ENCODE measurements at regions not wholly inside any gene's neighbourhood (a gene's known extent, or its start where the extent isn't known, plus 50 kb on each side); places are given as distances from the start of the nearest gene placed in this dataset.

- Histone ChIP-seq H3K4me3 (ENCODE audit: low read length) (no peak overlapping the region), H2AFZ (ENCODE audit: low read depth, low read length) (no peak overlapping the region), H3K4me1 (ENCODE audit: insufficient read depth, low read length) (no peaks in the 10 kb centered on the region), H3K27me3 (ENCODE audit: insufficient read depth, low read length) (no peaks in the 10 kb centered on the region), H3K36me3 (ENCODE audit: insufficient read depth, low read length) (no peaks in the 10 kb centered on the region), H3K9me3 (ENCODE audit: low read length) (no peaks in the 10 kb centered on the region)
Measured at GRCh38 chr12:58616618-58617017, 303.7 kb downstream of the LRIG3 start.

DNA sequence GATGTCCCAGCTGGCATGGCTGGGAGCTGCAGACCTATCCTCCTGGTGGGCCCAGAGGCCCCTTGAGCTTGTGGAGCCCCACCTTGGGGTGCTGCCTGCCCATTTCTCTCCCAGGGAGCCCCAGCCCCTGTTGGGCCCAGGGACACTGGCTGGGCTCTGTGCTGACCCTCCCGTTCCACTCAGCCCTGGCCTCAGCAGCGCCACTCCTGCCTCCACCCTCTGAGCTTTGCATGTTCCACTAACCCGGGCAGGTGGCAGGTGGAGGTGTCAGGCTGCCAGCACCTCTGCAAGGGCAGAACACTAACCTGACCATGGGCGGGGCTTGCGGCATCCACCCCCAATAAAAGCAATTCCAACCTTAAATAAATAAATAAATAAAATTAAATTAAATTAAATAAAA lies 299.2 kb downstream of the LRIG3 start:
- H2AFZ ChIP-seq (ENCODE audit: low read depth, low read length) = no peak overlapping the region
- H3K9me3 ChIP-seq (ENCODE audit: low read length) = no peaks in the 10 kb centered on the region
- no peaks in the 10 kb centered on the region for H3K36me3 ChIP-seq (ENCODE audit: insufficient read depth, low read length)
- H3K27me3 ChIP-seq (ENCODE audit: insufficient read depth, low read length) = no peaks in the 10 kb centered on the region
- H3K4me3 ChIP-seq (ENCODE audit: low read length) = no peak overlapping the region
- no peaks in the 10 kb centered on the region for H3K4me1 ChIP-seq (ENCODE audit: insufficient read depth, low read length)

DNA sequence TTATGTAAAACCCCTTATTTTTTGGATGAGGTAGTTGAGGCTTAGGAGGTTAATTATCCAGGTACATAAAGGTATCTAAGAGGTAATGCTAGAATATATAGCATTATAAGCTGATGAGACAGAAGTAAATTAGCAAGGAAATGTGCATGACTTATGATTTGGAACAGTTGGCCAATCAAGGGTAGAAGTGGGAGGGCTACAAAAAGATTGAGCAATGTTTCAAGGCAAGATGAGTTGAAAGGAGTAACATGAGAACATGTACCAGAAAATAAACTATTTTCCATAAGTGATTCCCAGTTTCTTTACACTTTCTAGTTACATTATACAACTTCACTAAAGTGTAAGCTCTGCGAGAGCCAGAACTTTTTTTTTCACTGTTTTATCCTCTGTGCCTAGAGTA lies 290.9 kb downstream of the LRIG3 start:
- H3K9me3 ChIP-seq (ENCODE audit: low read length) = no peaks in the 10 kb centered on the region
- no peaks in the 10 kb centered on the region for H3K36me3 ChIP-seq (ENCODE audit: insufficient read depth, low read length)
- no peaks in the 10 kb centered on the region for H3K27me3 ChIP-seq (ENCODE audit: insufficient read depth, low read length)
- H2AFZ ChIP-seq (ENCODE audit: low read depth, low read length) = no peak overlapping the region
- H3K4me1 ChIP-seq (ENCODE audit: insufficient read depth, low read length) = no peaks in the 10 kb centered on the region
- no peak overlapping the region for H3K4me3 ChIP-seq (ENCODE audit: low read length)

DNA sequence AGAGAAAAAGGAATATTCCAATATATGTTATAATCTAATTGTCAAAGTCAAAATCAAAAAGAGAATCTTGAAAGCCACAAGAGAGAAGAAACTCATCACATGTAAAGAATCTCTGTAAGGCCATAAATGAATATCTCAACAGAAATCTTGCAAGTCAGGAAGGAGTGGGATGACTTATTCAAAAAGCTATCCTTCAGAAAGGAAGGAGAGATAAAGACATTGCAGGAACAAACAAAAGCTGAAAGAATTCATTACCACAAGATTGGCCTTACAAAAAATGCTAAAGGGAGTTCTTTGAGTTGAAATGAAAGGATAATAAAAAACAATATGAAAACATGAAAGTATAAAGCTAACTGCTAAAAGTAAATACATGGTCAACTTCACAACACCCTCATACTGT lies 286.8 kb downstream of the LRIG3 start:
- Histone ChIP-seq H2AFZ (ENCODE audit: low read depth, low read length) (no peak overlapping the region), H3K27me3 (ENCODE audit: insufficient read depth, low read length) (no peaks in the 10 kb centered on the region), H3K4me3 (ENCODE audit: low read length) (no peak overlapping the region), H3K4me1 (ENCODE audit: insufficient read depth, low read length) (no peaks in the 10 kb centered on the region), H3K36me3 (ENCODE audit: insufficient read depth, low read length) (no peaks in the 10 kb centered on the region), H3K9me3 (ENCODE audit: low read length) (no peaks in the 10 kb centered on the region)

DNA sequence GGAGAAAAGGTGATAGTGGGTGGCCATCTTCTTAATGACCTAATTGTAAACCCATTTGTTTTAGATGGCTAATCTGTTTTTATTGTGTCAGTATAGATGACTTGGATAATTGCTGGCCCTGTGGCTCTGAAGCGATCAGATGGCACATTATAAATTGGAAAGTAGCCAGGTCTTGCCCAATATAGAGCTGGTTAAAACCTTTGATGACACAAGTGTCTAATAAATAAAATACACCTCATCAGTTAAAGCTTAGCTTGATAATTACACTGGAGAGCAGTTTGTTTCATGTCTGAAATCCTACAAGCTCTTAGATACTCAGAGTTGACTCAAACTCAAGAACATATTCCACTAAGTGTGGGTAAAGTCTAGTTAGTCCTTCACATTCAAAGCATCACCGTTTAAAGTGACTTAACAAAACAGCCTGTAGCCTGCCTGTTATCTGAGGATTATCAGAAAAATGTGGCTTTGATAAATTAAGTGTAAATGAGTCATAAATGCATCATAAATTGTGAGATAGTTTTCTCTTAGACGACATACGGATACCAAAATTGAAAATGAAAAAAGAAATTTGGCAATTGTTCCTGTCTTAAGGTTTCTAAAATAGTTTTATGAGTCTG lies 280.9 kb downstream of the LRIG3 start:
- H3K4me3 ChIP-seq (ENCODE audit: low read length) = no peak overlapping the region
- no peaks in the 10 kb centered on the region for H3K36me3 ChIP-seq (ENCODE audit: insufficient read depth, low read length)
- H3K4me1 ChIP-seq (ENCODE audit: insufficient read depth, low read length) = no peaks in the 10 kb centered on the region
- no peaks in the 10 kb centered on the region for H3K9me3 ChIP-seq (ENCODE audit: low read length)
- H2AFZ ChIP-seq (ENCODE audit: low read depth, low read length) = no peak overlapping the region
- H3K27me3 ChIP-seq (ENCODE audit: insufficient read depth, low read length) = no peaks in the 10 kb centered on the region

DNA sequence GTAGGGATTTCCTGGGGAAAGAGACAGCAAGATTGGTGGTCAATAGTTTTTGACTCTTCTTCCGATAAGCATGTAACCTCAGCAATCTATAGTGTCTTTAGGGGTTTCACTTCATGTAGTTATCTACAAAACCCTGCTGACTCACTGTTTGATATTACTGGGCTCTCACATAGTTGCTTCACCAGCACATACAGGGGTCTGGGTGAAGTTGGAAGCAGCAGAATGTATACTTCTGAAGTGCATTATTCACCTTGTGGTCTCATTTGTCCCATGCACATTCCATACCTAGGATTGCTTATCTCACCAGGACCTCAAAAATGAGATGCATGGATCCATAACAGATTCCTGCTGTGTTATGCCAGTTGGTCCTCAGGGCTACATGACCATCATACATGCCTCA lies 280.0 kb downstream of the LRIG3 start:
- H3K27me3 ChIP-seq (ENCODE audit: insufficient read depth, low read length) = no peaks in the 10 kb centered on the region
- no peak overlapping the region for H3K4me3 ChIP-seq (ENCODE audit: low read length)
- H3K36me3 ChIP-seq (ENCODE audit: insufficient read depth, low read length) = no peaks in the 10 kb centered on the region
- H2AFZ ChIP-seq (ENCODE audit: low read depth, low read length) = no peak overlapping the region
- H3K4me1 ChIP-seq (ENCODE audit: insufficient read depth, low read length) = no peaks in the 10 kb centered on the region
- no peaks in the 10 kb centered on the region for H3K9me3 ChIP-seq (ENCODE audit: low read length)

DNA sequence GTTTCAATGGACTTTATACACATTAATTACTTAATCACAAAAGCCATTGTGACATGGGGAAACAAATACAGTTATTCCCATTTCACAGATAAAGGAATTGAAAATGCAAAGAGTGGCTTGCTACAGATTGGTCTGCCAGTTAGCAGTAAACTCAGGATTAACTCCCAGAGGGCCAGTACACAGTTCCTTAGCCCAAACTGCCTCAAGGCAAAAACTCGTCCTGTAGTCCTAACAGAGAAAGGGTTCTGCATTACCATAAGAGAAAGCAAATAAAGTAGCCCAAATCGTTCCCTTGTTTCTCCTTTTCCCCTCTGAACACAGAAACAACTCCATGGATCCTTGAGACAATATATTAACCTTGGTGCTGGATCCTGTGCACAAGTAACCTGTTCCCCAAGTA lies 274.4 kb downstream of the LRIG3 start:
- H3K27me3 ChIP-seq (ENCODE audit: insufficient read depth, low read length) = no peaks in the 10 kb centered on the region

DNA sequence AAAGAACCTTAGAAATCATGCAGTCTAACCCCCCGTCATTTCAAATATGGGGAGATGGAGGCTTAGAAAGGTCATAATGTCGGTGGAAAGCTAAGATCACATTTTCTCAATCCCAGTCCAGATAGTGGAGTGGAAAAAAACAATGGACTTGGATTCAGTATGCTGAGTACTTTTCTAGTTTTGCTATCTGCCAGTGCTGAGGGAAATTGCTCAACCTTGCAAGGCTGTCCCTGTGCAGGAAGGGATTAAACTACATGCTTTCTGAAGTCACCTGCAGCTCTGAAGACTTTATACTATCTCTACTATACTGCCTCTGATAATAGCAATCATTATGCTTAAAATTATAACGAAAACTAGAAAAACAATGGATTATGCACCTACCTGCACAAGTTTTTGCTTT lies 272.8 kb downstream of the LRIG3 start:
- no peaks in the 10 kb centered on the region for H3K4me1 ChIP-seq (ENCODE audit: insufficient read depth, low read length)
- no peak overlapping the region for H3K4me3 ChIP-seq (ENCODE audit: low read length)
- no peaks in the 10 kb centered on the region for H3K9me3 ChIP-seq (ENCODE audit: low read length)
- H3K36me3 ChIP-seq (ENCODE audit: insufficient read depth, low read length) = no peaks in the 10 kb centered on the region
- no peaks in the 10 kb centered on the region for H3K27me3 ChIP-seq (ENCODE audit: insufficient read depth, low read length)
- no peak overlapping the region for H2AFZ ChIP-seq (ENCODE audit: low read depth, low read length)

More for the DNA sequence above, 274.4 kb downstream of the LRIG3 start:
- no peaks in the 10 kb centered on the region for H3K36me3 ChIP-seq (ENCODE audit: insufficient read depth, low read length)
- H2AFZ ChIP-seq (ENCODE audit: low read depth, low read length) = no peak overlapping the region
- no peak overlapping the region for H3K4me3 ChIP-seq (ENCODE audit: low read length)
- H3K9me3 ChIP-seq (ENCODE audit: low read length) = no peaks in the 10 kb centered on the region
- H3K4me1 ChIP-seq (ENCODE audit: insufficient read depth, low read length) = no peaks in the 10 kb centered on the region

- Histone ChIP-seq H3K4me1 (ENCODE audit: insufficient read depth, low read length) (no peaks in the 10 kb centered on the region), H2AFZ (ENCODE audit: low read depth, low read length) (no peak overlapping the region), H3K27me3 (ENCODE audit: insufficient read depth, low read length) (no peaks in the 10 kb centered on the region), H3K4me3 (ENCODE audit: low read length) (no peak overlapping the region), H3K36me3 (ENCODE audit: insufficient read depth, low read length) (no peaks in the 10 kb centered on the region), H3K9me3 (ENCODE audit: low read length) (no peaks in the 10 kb centered on the region)
Measured at GRCh38 chr12:58648176-58648575, 272.1 kb downstream of the LRIG3 start.

DNA sequence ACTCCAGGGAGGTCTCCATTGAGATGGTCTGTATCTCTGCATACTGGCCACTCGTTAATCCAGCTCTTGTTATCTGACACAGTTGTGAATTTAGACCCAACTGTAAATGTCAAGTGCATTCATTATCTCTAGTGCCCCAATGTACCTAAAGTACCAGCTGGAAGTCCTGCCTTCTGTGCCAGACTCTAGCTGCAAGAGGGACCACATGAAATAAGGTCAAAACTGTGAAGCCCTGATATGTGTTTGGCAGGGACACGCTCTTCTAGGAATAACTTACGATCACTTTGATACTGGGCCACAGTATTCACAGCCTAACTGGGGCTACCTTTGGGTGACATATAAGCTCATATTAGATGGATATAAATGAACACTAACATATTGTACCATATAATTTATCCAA lies 268.5 kb downstream of the LRIG3 start:
- Histone ChIP-seq H3K9me3 (ENCODE audit: low read length) (peaks cover 3% of the 10 kb centered on the region), H3K36me3 (ENCODE audit: insufficient read depth, low read length) (no peaks in the 10 kb centered on the region), H3K4me3 (ENCODE audit: low read length) (no peak overlapping the region), H2AFZ (ENCODE audit: low read depth, low read length) (no peak overlapping the region), H3K4me1 (ENCODE audit: insufficient read depth, low read length) (no peaks in the 10 kb centered on the region), H3K27me3 (ENCODE audit: insufficient read depth, low read length) (no peaks in the 10 kb centered on the region)

- H3K4me3 ChIP-seq (ENCODE audit: low read length) = no peak overlapping the region
- no peaks in the 10 kb centered on the region for H3K36me3 ChIP-seq (ENCODE audit: insufficient read depth, low read length)
- H3K27me3 ChIP-seq (ENCODE audit: insufficient read depth, low read length) = no peaks in the 10 kb centered on the region
- H3K9me3 ChIP-seq (ENCODE audit: low read length) = peaks cover 3% of the 10 kb centered on the region
- no peak overlapping the region for H2AFZ ChIP-seq (ENCODE audit: low read depth, low read length)
- H3K4me1 ChIP-seq (ENCODE audit: insufficient read depth, low read length) = no peaks in the 10 kb centered on the region
Measured at GRCh38 chr12:58654021-58654420, 266.3 kb downstream of the LRIG3 start.

GRCh38 chr12:58655375-58655774 lies 264.9 kb downstream of the LRIG3 start:
- H2AFZ ChIP-seq (ENCODE audit: low read depth, low read length) = no peak overlapping the region
- H3K4me3 ChIP-seq (ENCODE audit: low read length) = no peak overlapping the region
- peaks cover 3% of the 10 kb centered on the region for H3K9me3 ChIP-seq (ENCODE audit: low read length)
- no peaks in the 10 kb centered on the region for H3K4me1 ChIP-seq (ENCODE audit: insufficient read depth, low read length)
- no peaks in the 10 kb centered on the region for H3K36me3 ChIP-seq (ENCODE audit: insufficient read depth, low read length)
- no peaks in the 10 kb centered on the region for H3K27me3 ChIP-seq (ENCODE audit: insufficient read depth, low read length)

- Histone ChIP-seq H3K4me3 (ENCODE audit: low read length) (no peak overlapping the region), H3K36me3 (ENCODE audit: insufficient read depth, low read length) (no peaks in the 10 kb centered on the region), H3K4me1 (ENCODE audit: insufficient read depth, low read length) (no peaks in the 10 kb centered on the region), H2AFZ (ENCODE audit: low read depth, low read length) (no peak overlapping the region), H3K9me3 (ENCODE audit: low read length) (peaks cover 3% of the 10 kb centered on the region), H3K27me3 (ENCODE audit: insufficient read depth, low read length) (no peaks in the 10 kb centered on the region)
Measured at GRCh38 chr12:58656254-58657009, 263.9 kb downstream of the LRIG3 start.

- H2AFZ ChIP-seq (ENCODE audit: low read depth, low read length) = no peak overlapping the region
- no peaks in the 10 kb centered on the region for H3K27me3 ChIP-seq (ENCODE audit: insufficient read depth, low read length)
- H3K36me3 ChIP-seq (ENCODE audit: insufficient read depth, low read length) = no peaks in the 10 kb centered on the region
- no peaks in the 10 kb centered on the region for H3K4me1 ChIP-seq (ENCODE audit: insufficient read depth, low read length)
- H3K4me3 ChIP-seq (ENCODE audit: low read length) = no peak overlapping the region
- peaks cover 3% of the 10 kb centered on the region for H3K9me3 ChIP-seq (ENCODE audit: low read length)
Measured at GRCh38 chr12:58657190-58657589, 263.1 kb downstream of the LRIG3 start.

All from neuron (in vitro differentiated cells).